AG09319 (cell line): ENCODE measurements at regions not wholly inside any gene's neighbourhood (a gene's known extent, or its start where the extent isn't known, plus 50 kb on each side); places are given as distances from the start of the nearest gene placed in this dataset.

Experiments
- DNase-seq: peaks from one replicate; pipeline ENCODE4 v3.0.0-alpha.2; 2010; ENCODE audit warnings: low read depth; ENCODE audit errors: extremely low read depth
- TF ChIP-seq, protein P1 (sequence below): IDR thresholded peaks from 2 replicates; pipeline ENCODE4 v1.5.1; 2011; ENCODE audit warnings: low read depth, mild to moderate bottlenecking, inconsistent platforms, low read length, moderate library complexity

DNA sequence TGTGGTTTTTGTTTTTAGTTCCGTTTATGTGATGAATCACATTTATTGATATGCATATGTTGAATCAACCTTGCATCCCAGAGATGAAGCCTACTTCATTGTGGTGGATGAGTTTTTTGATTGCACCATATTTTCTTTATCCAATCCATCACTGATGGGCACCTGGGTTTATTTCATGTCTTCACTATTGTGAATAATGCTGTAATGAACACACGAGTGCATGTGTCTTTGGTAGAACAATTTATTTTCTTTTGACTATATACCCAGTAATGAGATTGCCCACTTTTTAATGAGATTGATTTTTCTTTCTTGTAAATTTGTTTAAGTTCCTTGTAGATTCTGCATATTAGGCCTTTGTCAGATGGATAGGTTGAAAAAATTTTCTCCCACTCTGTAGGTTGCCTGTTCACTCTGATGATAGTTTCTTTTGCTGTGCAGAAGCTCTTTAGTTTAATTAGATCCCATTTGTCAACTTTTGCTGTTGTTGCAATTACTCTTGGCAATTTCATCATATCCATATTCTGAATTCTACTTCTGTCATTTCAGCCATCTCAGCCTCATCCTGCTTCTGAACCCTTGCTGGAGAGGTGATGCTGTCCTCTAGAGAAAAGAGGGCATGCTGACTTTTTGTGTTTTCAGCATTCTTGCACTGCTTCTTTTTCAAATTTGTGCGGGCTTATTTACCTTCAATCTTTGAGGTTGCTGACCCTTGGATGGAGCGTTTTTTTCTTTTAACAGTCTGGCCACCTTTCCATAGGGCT lies 96.2 kb upstream of the CTAGE1 start:
- no peak for DNase-seq
- TF ChIP-seq, protein P1, sequence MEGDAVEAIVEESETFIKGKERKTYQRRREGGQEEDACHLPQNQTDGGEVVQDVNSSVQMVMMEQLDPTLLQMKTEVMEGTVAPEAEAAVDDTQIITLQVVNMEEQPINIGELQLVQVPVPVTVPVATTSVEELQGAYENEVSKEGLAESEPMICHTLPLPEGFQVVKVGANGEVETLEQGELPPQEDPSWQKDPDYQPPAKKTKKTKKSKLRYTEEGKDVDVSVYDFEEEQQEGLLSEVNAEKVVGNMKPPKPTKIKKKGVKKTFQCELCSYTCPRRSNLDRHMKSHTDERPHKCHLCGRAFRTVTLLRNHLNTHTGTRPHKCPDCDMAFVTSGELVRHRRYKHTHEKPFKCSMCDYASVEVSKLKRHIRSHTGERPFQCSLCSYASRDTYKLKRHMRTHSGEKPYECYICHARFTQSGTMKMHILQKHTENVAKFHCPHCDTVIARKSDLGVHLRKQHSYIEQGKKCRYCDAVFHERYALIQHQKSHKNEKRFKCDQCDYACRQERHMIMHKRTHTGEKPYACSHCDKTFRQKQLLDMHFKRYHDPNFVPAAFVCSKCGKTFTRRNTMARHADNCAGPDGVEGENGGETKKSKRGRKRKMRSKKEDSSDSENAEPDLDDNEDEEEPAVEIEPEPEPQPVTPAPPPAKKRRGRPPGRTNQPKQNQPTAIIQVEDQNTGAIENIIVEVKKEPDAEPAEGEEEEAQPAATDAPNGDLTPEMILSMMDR = no peak

DNA sequence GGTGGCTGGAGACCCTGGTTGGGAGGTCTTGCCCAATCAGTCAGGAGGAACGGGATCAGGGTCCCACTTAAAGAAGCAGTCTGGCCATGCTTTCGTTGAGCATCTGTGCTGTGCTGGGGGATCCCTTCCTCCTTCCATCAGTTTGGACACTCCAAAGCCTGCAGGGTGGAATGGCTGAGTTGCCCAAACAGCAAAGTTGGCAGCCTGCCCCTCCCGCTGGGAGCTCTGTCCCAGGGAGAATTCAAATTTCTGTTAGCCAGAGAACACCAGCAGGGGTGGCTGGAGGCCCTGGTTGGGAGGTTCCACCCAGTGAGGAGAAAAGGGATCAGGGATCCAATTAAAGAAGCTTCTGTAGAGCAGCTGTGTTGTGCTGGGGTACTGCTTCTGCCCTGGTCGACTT lies 96.9 kb upstream of the CTAGE1 start:
- TF ChIP-seq, protein P1 = no peak
- no peak for DNase-seq

DNA sequence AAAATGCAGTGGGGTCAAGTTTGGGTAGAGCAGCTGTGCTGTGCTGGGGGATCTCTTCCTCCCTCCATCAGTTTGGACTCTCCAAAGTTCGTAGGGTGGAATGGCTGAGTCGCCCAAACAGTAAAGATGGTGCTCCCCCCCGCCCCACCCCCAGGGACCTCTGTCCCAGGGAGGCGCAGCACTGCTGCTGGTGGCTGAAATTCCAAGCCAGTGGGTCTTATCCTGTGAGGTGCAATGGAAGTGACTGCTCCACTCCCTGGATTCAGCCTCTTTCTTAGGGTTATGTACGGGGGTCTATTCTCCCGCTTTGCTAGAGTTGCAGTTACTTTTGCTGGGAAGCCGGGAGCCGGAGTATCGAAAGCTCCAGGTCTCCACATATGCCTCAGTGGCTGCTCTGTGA lies 97.5 kb upstream of the CTAGE1 start:
- TF ChIP-seq, protein P1 = no peak
- DNase-seq = no peak

DNA sequence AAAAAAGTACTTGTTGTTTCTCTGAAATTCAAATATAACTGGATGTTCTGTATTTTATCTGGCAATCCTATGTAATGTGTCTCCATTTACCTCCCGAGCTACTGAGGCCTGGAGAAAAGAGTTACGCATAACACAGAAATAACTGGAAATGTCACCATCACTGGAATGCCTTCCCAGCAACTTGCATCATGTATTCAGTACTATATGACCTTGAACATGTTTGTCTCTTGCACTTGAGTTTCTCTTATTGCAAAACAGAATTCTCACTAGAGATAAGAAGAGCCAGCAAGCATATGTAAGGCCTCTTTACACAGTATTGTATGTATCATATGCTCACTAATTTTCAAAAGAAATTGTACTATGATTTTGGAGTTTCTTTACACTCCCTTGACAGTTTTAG lies 99.6 kb upstream of the CTAGE1 start:
- no peak for DNase-seq
- TF ChIP-seq, protein P1 = no peak

DNA sequence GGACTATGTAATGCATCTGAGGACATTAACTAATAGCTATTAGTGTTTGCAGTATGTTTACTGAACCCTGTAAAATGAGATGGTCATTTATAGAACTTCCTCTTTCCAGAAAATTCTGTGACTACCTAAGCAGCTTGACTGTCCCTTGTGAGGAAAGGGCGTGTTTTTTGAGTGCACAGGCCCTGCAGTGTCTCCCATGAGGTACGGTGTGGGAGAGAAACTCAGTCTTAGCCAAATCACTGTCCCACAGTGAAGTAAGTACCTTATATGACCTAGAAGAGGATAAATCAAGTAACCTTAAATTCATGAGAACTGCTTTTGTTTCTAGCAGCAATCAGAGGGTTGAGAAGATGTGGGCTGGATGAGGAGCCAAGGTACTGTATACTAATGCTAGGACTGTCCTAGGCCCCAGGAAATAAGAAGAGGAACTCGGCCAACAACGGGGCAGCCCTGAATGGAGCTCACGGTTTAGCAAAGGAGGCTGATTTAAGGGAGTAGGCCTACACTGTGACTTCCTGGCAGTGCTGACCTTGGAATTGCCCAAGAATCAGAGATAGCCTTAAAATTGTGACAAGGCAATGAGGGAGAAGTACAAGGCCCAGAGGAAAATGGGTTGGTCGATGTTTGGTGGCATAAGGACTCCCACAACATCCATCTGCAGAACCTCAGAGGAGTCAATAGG lies 103.5 kb upstream of the CTAGE1 start:
- no peak for DNase-seq
- TF ChIP-seq, protein P1 = no peak

DNA sequence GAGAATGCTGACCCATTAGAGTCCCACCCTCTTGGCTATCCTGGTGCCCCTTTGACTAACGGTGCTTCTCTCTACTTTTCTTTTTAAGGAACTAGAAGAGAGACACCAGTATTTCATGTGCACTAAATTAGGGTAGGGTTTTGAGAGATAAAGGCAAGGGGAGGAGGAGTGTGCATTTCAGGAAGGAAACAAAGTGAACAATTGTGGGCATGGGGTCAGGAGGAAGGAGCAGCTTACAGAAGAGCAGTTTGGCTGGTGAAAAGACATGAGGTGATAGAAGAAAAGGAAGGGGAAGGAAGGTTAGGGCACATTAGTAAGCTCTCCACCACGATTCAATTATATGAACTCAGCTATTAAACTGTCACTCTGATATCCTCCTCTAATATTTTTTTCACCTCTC lies 105.8 kb upstream of the CTAGE1 start:
- no peak for DNase-seq
- TF ChIP-seq, protein P1 = no peak

DNA sequence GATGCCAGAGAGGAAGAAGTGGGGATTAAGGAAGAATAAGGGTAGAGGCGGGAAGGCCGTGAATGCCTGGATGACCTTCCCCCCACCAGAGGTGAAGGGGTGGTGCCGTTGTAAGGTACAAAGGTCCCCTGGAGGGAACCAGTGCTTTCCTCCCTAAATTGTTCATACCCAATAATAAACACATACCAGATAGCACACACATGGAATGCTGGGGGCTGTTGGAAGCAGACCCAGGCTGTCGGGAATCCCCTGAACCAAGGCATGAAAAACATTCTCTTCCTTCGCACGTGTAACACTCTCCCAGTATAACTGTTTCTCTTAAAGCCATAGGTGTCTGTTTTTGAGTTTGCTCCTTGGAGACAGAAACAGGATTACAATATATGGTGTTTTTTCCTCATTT lies 107.1 kb upstream of the CTAGE1 start:
- DNase-seq = no peak
- TF ChIP-seq, protein P1 = no peak
